Activated naive CD4-positive, alpha-beta T cell treated with Interleukin-2 at 50 U/mL for 16 hours (primary cell): ENCODE measurements at regions not wholly inside any gene's neighbourhood (a gene's known extent, or its start where the extent isn't known, plus 50 kb on each side); places are given as distances from the start of the nearest gene placed in this dataset.
"Not testable (repeated sequence)": the region's sequence is repeated elsewhere in the genome, so short reads cannot be mapped to it uniquely, and the experiment has no call there.

Experiments
- DNase-seq: peaks from one replicate; pipeline ENCODE4 v3.0.0-alpha.2; 2020

DNA sequence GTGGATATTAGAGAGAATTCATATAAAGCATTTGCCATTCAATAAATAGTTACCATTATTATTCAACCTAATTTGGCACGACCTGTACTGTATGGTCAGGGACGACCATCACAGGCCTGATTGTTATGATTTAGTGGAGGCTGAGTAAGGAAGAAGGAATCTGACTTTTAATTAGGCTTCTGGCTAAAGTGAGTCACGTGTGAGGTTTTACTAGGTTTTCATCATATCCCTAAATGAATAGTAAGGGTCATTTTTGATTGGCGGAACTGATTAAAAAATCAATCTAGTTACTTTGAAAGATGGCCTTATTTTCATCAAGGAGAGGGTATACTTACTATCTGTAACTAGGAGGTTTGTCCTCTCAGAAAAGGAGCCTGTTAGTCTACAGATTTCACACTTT lies 143.4 kb downstream of the ADCYAP1 start:
- no peak for DNase-seq

GRCh38 chr18:1049173-1049572 lies 144.5 kb downstream of the ADCYAP1 start:
- no peak for DNase-seq

DNA sequence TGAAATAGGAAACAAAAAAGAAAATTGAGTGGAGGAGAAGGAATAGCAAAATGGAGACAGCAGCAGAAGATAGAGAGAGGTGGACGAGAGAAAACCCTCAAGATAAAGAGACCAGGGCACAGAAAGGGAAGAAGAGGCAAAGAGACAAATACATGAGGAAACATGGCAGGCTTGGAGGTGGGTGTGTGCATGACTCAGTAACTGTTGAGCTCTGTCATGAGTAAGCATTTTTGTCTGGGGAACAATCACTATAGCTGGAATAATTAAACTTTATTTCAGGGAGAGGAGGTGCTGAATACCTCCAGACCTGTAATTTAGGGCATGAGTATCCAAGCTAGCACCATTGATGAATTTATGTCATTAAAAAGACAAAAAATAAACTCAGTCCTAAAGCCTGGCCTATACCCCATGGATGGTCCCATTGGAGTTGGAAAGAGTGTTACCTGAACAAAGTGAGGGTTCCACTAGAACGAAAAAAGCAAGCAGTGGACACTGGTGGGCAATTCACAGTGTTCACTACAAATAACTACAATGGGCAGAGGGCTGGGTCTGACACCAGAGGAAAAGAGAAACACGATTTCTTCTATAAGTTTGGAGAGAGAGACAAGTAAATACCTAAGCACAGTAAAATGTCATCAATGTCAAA lies 145.5 kb downstream of the ADCYAP1 start:
- no peak for DNase-seq

DNA sequence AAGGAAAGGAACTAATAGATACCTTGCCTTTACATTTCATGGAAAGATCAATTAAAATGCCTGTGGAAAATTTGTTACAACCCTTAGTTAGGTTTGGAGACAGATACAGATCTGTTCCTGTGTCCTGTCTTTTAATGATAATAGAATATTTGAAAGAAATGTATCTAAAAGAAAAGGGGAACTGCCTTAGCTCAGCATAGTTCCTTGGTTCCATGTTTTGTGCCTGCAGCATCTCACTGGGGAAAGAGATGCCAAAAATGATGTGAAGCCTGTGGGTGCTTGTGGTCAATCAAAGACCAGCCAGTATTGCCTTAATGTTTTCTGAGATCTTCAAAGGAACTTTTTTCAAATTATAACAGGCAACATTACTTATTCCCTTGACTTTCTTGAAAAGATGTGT lies 147.6 kb downstream of the ADCYAP1 start:
- no peak for DNase-seq

GRCh38 chr18:1053331-1054315 lies 149.0 kb downstream of the ADCYAP1 start:
- DNase-seq: no peak

GRCh38 chr18:1056404-1056803 lies 151.7 kb downstream of the ADCYAP1 start:
- DNase-seq: no peak

DNA sequence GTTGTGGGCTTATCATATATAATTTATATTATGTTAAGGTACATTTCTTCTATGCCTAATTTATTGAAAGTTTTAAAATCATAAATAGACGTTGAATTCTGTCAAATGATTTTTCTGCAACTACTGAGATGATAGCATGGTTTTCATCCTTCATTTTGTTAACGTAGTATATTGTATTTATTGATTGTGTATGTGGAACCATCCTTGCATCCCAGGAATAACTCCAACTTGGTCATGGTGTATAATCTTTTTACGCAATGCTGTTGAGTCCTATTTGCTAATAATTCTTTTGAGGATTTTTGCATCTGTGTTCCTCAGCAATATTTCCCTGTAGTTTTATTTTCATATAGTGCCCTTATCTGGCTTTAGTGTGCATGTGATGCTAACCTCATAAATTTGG lies 152.7 kb downstream of the ADCYAP1 start:
- DNase-seq: no peak

GRCh38 chr18:1062588-1062987 lies 157.9 kb downstream of the ADCYAP1 start:
- no peak for DNase-seq

DNA sequence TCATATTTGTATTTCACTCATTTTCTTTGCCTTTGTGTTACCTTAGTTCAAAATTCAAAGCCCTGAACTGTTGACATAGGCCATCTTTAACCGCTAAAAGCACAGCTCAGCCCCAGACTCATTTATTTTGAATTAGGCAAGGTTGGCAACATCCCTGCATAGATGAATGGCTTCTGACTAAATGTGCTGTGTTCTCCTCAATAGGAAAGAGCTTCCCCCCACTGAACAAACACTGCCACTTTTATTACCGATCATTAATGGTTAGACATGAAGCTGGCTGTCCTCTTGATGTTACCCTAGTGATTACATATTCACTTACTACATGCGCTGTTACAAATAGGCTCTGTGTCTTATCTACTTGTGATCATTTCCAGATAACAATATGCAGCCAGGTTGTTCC lies 170.7 kb downstream of the ADCYAP1 start:
- no peak for DNase-seq

GRCh38 chr18:1075876-1076275 lies 171.2 kb downstream of the ADCYAP1 start:
- no peak for DNase-seq

GRCh38 chr18:1078301-1078700 lies 173.6 kb downstream of the ADCYAP1 start:
- DNase-seq: no peak

DNA sequence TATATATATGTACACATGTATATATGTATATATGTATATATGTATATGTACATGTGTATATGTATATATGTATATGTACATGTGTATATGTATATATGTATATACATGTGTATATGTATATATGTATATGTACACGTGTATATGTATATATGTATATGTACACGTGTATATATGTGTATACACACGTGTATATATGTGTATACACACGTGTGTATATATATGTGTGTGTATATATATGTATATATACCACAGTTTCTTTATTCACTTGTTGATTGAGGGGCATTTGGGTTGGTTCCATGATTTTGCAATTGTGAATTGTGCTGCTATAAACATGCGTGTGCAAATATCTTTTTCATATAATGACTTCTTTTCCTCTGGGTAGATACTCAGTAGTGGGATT lies 179.0 kb downstream of the ADCYAP1 start:
- DNase-seq: not testable (repeated sequence)

DNA sequence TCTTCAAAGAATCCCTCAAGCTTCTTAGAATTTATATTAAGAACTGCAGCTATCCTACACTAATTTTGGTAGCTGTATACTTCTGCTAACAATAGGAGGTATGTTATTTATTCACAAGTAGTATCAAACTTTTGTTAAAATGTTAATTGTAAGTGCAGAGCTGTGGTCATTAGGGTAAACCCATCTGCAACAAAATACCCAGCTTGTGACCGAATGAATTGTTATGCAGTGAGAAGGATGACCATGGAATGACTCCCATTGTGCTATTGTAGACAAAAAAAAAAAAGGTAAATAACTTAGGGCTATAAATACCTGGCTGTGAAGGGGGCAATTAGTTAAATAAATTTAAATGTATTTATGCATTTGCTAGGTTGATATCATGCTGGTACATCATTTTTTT lies 186.1 kb downstream of the ADCYAP1 start:
- no peak for DNase-seq

DNA sequence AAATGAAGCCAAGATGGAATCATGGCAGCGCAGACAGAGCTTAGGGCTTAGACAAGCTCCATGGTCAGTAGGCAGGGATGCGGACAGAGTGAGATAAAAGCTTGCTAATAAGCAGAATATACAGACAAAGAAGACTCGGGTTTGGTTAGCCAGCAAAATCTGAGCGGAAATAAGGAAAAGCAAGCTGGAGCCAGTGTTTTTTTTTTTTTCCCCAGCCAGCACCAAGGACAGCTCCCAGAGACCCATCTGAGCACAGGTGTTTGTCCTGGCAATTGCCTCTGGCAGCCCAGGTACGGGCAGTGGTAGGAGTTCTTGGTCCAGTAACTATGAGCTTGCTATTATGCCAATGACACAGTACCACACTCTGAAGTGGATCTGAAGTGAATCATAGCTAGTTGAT lies 187.6 kb downstream of the ADCYAP1 start:
- no peak for DNase-seq

GRCh38 chr18:1094409-1094808 lies 189.7 kb downstream of the ADCYAP1 start:
- DNase-seq: no peak

DNA sequence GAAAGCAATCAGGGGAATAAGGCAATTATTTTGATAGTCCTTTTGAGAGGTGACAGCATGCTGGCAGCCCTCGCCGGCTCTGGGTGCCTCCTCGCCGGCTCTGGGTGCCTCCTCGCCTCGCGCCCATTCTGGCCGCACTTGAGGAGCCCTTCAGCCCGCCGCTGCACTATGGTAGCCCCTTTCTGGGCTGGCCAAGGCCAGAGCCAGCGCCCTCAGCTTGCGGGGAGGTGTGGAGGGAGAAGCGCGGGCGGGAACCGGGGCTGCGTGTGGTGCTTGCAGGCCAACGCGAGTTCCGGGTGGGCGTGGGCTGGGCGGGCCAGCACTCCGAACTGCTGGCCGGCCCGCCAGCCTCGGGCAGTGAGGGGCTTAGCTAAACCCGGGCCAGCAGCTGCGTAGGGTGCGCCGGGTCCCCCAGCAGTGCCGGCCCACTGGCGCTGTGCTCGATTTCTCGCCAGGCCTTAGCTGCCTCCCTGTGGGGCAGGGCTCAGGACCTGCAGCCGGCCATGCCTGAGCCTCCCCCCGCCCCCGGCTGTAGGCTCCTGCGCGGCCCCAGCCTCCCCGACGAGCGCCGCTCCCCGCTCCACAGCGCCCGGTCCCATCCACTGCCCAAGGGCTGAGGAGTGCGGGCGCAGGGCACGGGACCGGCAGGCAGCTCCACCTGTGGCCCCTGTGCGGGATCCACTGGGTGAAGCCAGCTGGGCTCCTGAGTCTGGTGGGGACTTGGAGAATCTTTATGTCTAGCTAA lies 193.5 kb downstream of the ADCYAP1 start:
- DNase-seq: not testable (repeated sequence)

- DNase-seq: no peak
These were observed 198.2 kb downstream of the ADCYAP1 start for GRCh38 chr18:1102848-1103247.

- DNase-seq: no peak
These were observed 198.9 kb downstream of the ADCYAP1 start for GRCh38 chr18:1103537-1103936.

DNA sequence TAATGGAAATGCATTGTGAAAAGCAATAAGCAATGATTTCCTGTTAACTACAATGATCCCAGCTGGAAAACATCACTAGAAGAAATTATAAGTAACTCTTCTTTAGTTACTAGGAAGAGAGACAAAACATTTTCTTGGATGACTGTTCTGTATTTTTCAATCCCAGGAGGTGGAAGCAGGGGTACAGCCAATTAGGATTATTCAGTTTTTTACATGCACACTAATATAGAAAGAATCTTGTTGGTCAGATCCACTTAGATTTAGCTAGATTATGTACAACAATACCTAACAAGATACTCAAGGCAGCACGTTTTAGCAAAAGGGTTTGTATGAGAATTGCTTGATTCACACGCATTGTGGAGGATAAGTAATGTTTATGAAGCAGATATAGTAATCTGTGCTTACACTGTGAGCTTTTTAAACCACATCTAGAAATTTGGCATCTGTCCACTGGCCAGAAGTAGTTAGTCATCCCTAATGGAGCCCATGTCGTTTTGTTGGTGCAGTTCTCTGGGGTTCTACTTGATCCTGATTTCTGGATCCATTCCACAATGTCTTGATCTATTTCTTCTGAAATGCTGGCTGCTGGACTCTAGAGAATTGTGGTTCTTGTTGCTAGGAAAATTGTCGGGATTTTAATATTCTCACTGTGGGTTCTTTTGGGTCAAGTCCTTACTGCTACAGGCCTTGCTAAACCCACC lies 199.7 kb downstream of the ADCYAP1 start:
- DNase-seq: no peak

GRCh38 chr18:1124495-1124894 lies 219.8 kb downstream of the ADCYAP1 start:
- no peak for DNase-seq

GRCh38 chr18:1133541-1133940 lies 228.9 kb downstream of the ADCYAP1 start:
- DNase-seq: no peak

- no peak for DNase-seq
These were observed 243.1 kb downstream of the ADCYAP1 start for GRCh38 chr18:1147730-1148129.

DNA sequence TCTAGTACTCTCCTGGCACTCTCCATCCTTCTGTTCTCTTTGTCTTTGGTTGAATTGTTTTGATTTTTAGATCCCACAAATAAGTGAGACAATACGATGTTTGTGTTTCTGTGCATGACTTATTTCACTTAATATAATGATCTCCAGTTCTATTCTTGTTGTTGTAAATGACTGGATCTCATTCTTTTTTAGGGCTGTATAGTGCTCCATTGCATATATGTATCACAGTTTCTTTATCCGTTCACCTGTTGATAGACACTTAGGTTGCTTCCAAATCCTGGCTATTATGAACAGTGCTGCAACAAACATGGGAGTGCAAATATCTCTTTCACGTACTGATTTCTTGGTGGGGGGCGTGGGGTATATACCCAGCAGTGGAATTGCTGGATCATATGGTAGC lies 245.0 kb downstream of the ADCYAP1 start:
- no peak for DNase-seq
